ENCODE measurements at regions not wholly inside any gene's neighbourhood (a gene's known extent, or its start where the extent isn't known, plus 50 kb on each side); places are given as distances from the start of the nearest gene placed in this dataset.
A peak's percentile ranks its signal among the peaks of the same experiment; 100 is the strongest.

GRCh38 chr13:39938596-39938995 lies 283.1 kb downstream of the COG6 start:
- no peak for DNase-seq (ENCODE audit: low spot score)

- DNase-seq (ENCODE audit: low spot score), result no peak
Observed at GRCh38 chr13:39941236-39941635, 285.8 kb downstream of the COG6 start.

- no peak for DNase-seq (ENCODE audit: low spot score)
Observed at GRCh38 chr13:39941911-39942551, 286.6 kb downstream of the COG6 start.

GRCh38 chr13:39942552-39943273 lies 287.3 kb downstream of the COG6 start:
- DNase-seq (ENCODE audit: low spot score), result peak; percentile 72

- no peak for DNase-seq (ENCODE audit: low spot score)
Observed at GRCh38 chr13:39943711-39944110, 288.2 kb downstream of the COG6 start.

- no peak for DNase-seq (ENCODE audit: low spot score)
Observed at GRCh38 chr13:39945226-39945625, 289.8 kb downstream of the COG6 start.

- DNase-seq (ENCODE audit: low spot score), result no peak
Observed at GRCh38 chr13:39946769-39947168, 291.3 kb downstream of the COG6 start.

GRCh38 chr13:39951301-39951700 lies 295.8 kb downstream of the COG6 start:
- no peak for DNase-seq (ENCODE audit: low spot score)

GRCh38 chr13:39952249-39953233 lies 297.1 kb downstream of the COG6 start:
- DNase-seq (ENCODE audit: low spot score), result peak; percentile 27

GRCh38 chr13:39954476-39954875 lies 299.0 kb downstream of the COG6 start:
- DNase-seq (ENCODE audit: low spot score), result no peak

GRCh38 chr13:39955560-39955959 lies 300.1 kb downstream of the COG6 start:
- no peak for DNase-seq (ENCODE audit: low spot score)

- no peak for DNase-seq (ENCODE audit: low spot score)
Observed at GRCh38 chr13:39956036-39956435, 300.6 kb downstream of the COG6 start.

GRCh38 chr13:39957868-39958677 lies 302.6 kb downstream of the COG6 start:
- no peak for DNase-seq (ENCODE audit: low spot score)

GRCh38 chr13:39959497-39960144 lies 304.2 kb downstream of the COG6 start:
- DNase-seq (ENCODE audit: low spot score), result no peak

- DNase-seq (ENCODE audit: low spot score), result no peak
Observed at GRCh38 chr13:39960191-39960590, 304.7 kb downstream of the COG6 start.

GRCh38 chr13:39961036-39961435 lies 305.6 kb downstream of the COG6 start:
- DNase-seq (ENCODE audit: low spot score), result no peak

GRCh38 chr13:39963612-39964011 lies 308.1 kb downstream of the COG6 start:
- DNase-seq (ENCODE audit: low spot score), result no peak

GRCh38 chr13:39965309-39965708 lies 309.8 kb downstream of the COG6 start:
- no peak for DNase-seq (ENCODE audit: low spot score)

GRCh38 chr13:39967199-39967959 lies 311.9 kb downstream of the COG6 start:
- DNase-seq (ENCODE audit: low spot score), result no peak
